ENCODE measurements at regions not wholly inside any gene's neighbourhood (a gene's known extent, or its start where the extent isn't known, plus 50 kb on each side); places are given as distances from the start of the nearest gene placed in this dataset.

GRCh38 chr6:27630727-27631608 lies 158.1 kb upstream of the ZNF184 start (continued):
- TF ChIP-seq IKZF5 (CRISPR knock-in tag; IDR thresholded peaks at IDR 0.05), result peak; percentile 91
- TF ChIP-seq NR2F1 (CRISPR knock-in tag; IDR thresholded peaks at IDR 0.05), result no peak; a peak in 1 of 4 replicates
- no peak for TF ChIP-seq PLSCR1 (CRISPR knock-in tag; IDR thresholded peaks at IDR 0.05; ENCODE audit: borderline replicate concordance)
- no peak for TF ChIP-seq ZKSCAN1 (IDR thresholded peaks at IDR 0.05; ENCODE audit: low read length)
- TF ChIP-seq ZNF264 (CRISPR knock-in tag; IDR thresholded peaks at IDR 0.05), result no peak
- TF ChIP-seq ZBTB26 (CRISPR knock-in tag; IDR thresholded peaks at IDR 0.05; ENCODE audit: borderline replicate concordance), result peak; percentile 87; the same call in 1 of the 2 replicates
- TF ChIP-seq MTA3 (CRISPR knock-in tag; IDR thresholded peaks at IDR 0.05), result no peak
- peak; percentile 96; the same call in 1 of the 2 replicates for TF ChIP-seq ZNF709 (CRISPR knock-in tag; IDR thresholded peaks at IDR 0.05)
- TF ChIP-seq EEA1 (CRISPR knock-in tag; IDR thresholded peaks at IDR 0.05; ENCODE audit: borderline replicate concordance), result peak; percentile 63; the same call in 1 of the 2 replicates
- peak; percentile 28 for TF ChIP-seq XRCC5 (optimal IDR thresholded peaks at IDR 0.05; ENCODE audit: low read length)
- TF ChIP-seq PITX1 (CRISPR knock-in tag; IDR thresholded peaks at IDR 0.05), result peak; percentile 85
- no peak for TF ChIP-seq TBL1XR1 (IDR thresholded peaks at IDR 0.05; ENCODE audit: borderline replicate concordance, low read length, partially characterized antibody)
- no peak for TF ChIP-seq ISX (CRISPR knock-in tag; conservative IDR thresholded peaks at IDR 0.05)
- no peak for TF ChIP-seq TBP (CRISPR knock-in tag; IDR thresholded peaks at IDR 0.05)
- TF ChIP-seq CTCF (CRISPR knock-in tag; IDR thresholded peaks at IDR 0.05), result peak; percentile 45
- peak; percentile 77 for TF ChIP-seq KMT2B (CRISPR knock-in tag; IDR thresholded peaks at IDR 0.05)
- TF ChIP-seq ZMYM2 (CRISPR knock-in tag; IDR thresholded peaks at IDR 0.05), result peak; percentile 96
- peak; percentile 86 for TF ChIP-seq ZNF501 (CRISPR knock-in tag; IDR thresholded peaks at IDR 0.05)
- peak; percentile 69; the same call in 1 of the 2 replicates for TF ChIP-seq ZNF546 (CRISPR knock-in tag; conservative IDR thresholded peaks at IDR 0.05)
- TF ChIP-seq TRAFD1 (CRISPR knock-in tag; IDR thresholded peaks at IDR 0.05; ENCODE audit: borderline replicate concordance), result no peak; the same call in 1 of the 2 replicates
- peak; percentile 97 for TF ChIP-seq ZNF547 (CRISPR knock-in tag; IDR thresholded peaks at IDR 0.05)

All from HepG2 (cell line).